Mesenchymal stem cell (in vitro differentiated cells and primary cell): ENCODE measurements at regions not wholly inside any gene's neighbourhood (a gene's known extent, or its start where the extent isn't known, plus 50 kb on each side); places are given as distances from the start of the nearest gene placed in this dataset.

Experiments
- DNase-seq: peaks from one replicate; pipeline ENCODE4 v3.0.0-alpha.2; 2013
- H2AFZ ChIP-seq: one replicate; pipeline ENCODE4 v1.6.1; 2013; ENCODE audit warnings: low read depth, mild to moderate bottlenecking, control low read depth, inconsistent platforms, low read length, moderate library complexity
- H2AK5ac ChIP-seq: 2 replicates; pipeline ENCODE4 v1.6.1; 2013; ENCODE audit warnings: low read length, moderate library complexity, mild to moderate bottlenecking, inconsistent platforms; ENCODE audit not compliant: severe bottlenecking
- H2BK120ac ChIP-seq: one replicate; pipeline ENCODE4 v1.6.1; 2013; ENCODE audit warnings: low read depth, mild to moderate bottlenecking, inconsistent platforms, low read length, moderate library complexity
- H2BK12ac ChIP-seq, 2 experiments: one replicate each; pipeline ENCODE4 v1.6.1; 2013; ENCODE audit warnings: inconsistent platforms in 2 of 2, low read length in 2 of 2, mild to moderate bottlenecking in 2 of 2, moderate library complexity in 2 of 2, control low read depth in 1 of 2
- H2BK15ac ChIP-seq: one replicate; pipeline ENCODE4 v1.6.1; 2013; ENCODE audit warnings: mild to moderate bottlenecking, low read depth, inconsistent platforms; ENCODE audit not compliant: poor library complexity, severe bottlenecking
- H2BK5ac ChIP-seq: 2 replicates; pipeline ENCODE4 v1.6.1; 2013; ENCODE audit warnings: low read depth, mild to moderate bottlenecking, low read length, control low read depth, inconsistent platforms; ENCODE audit not compliant: poor library complexity, severe bottlenecking
- H3K14ac ChIP-seq, 2 experiments: one replicate each; pipeline ENCODE4 v1.6.1; 2013; ENCODE audit warnings: inconsistent platforms in 2 of 2, low read length in 2 of 2, control low read depth in 1 of 2, mild to moderate bottlenecking in 1 of 2, moderate library complexity in 1 of 2
- H3K18ac ChIP-seq, 2 experiments: one replicate each; pipeline ENCODE4 v1.6.1; 2013; ENCODE audit warnings: inconsistent platforms in 2 of 2, low read length in 2 of 2, control low read depth in 1 of 2, low read depth in 1 of 2, mild to moderate bottlenecking in 1 of 2
- H3K23ac ChIP-seq, 2 experiments: one replicate each; pipeline ENCODE4 v1.6.1; 2013; ENCODE audit warnings: inconsistent platforms in 2 of 2, low read length in 2 of 2, mild to moderate bottlenecking in 2 of 2, moderate library complexity in 2 of 2, control low read depth in 1 of 2
- H3K27ac ChIP-seq: 2 replicates; pipeline ENCODE4 v1.5.1; 2013; ENCODE audit warnings: mild to moderate bottlenecking, moderate library complexity, low read length, control low read depth, inconsistent platforms; ENCODE audit not compliant: poor library complexity, severe bottlenecking
- H3K27me3 ChIP-seq, 2 experiments: 2 replicates each; pipeline versions ENCODE4 v1.6.1 to v1.7.0; 2013; ENCODE audit warnings: low read length in 2 of 2, mild to moderate bottlenecking in 2 of 2, moderate library complexity in 2 of 2, control low read depth in 1 of 2, inconsistent platforms in 1 of 2; ENCODE audit not compliant: control insufficient read depth in 1 of 2, insufficient read depth in 1 of 2
- H3K36me3 ChIP-seq, 2 experiments: 2 replicates each; pipeline versions ENCODE4 v1.6.1 to v1.7.0; 2013; ENCODE audit warnings: low read length in 2 of 2, control low read depth in 1 of 2, inconsistent platforms in 1 of 2, low read depth in 1 of 2, mild to moderate bottlenecking in 1 of 2; ENCODE audit not compliant: insufficient read depth in 2 of 2, control insufficient read depth in 1 of 2
- H3K4ac ChIP-seq, 2 experiments: one replicate each; pipeline ENCODE4 v1.6.1; 2013; ENCODE audit warnings: inconsistent platforms in 2 of 2, low read length in 2 of 2, mild to moderate bottlenecking in 2 of 2, moderate library complexity in 2 of 2, control low read depth in 1 of 2, low read depth in 1 of 2
- H3K4me1 ChIP-seq: 2 replicates; pipeline ENCODE4 v1.6.1; 2013; ENCODE audit warnings: low read depth, low read length, control low read depth; ENCODE audit not compliant: control insufficient read depth, insufficient read depth
- H3K4me2 ChIP-seq: 2 replicates; pipeline ENCODE4 v1.6.1; 2013; ENCODE audit warnings: low read length, mild to moderate bottlenecking, inconsistent platforms; ENCODE audit not compliant: poor library complexity, severe bottlenecking
- H3K4me3 ChIP-seq, 2 experiments: 2 replicates each; pipeline versions ENCODE4 v1.5.1 to v1.7.0; 2013; ENCODE audit warnings: low read length in 2 of 2, mild to moderate bottlenecking in 2 of 2, control low read depth in 1 of 2, low read depth in 1 of 2; ENCODE audit not compliant: insufficient read depth in 1 of 2
- H3K79me1 ChIP-seq: replicated peaks from 2 replicates; pipeline ENCODE4 v1.6.1; 2013; ENCODE audit warnings: mild to moderate bottlenecking, control low read depth, low read length, inconsistent platforms; ENCODE audit not compliant: poor library complexity, severe bottlenecking
- H3K9ac ChIP-seq: 2 replicates; pipeline ENCODE4 v1.7.0; 2013; ENCODE audit warnings: mild to moderate bottlenecking, low read length, moderate library complexity
- H3K9me3 ChIP-seq: 2 replicates; pipeline ENCODE4 v1.7.0; 2013; ENCODE audit warnings: mild to moderate bottlenecking, low read length; ENCODE audit not compliant: control insufficient read depth
- H4K8ac ChIP-seq: one replicate; pipeline ENCODE4 v1.6.1; 2013; ENCODE audit warnings: inconsistent platforms, mild to moderate bottlenecking, low read length, moderate library complexity
- H4K91ac ChIP-seq: one replicate; pipeline ENCODE4 v1.6.1; 2013; ENCODE audit warnings: mild to moderate bottlenecking, low read length, inconsistent platforms
- WGBS: methylation state at CpG from one replicate; pipeline ENCODE4 v1.1.7; 2013; ENCODE audit warnings: mixed read lengths; 5-methylcytosine and 5-hydroxymethylcytosine counted together

DNA sequence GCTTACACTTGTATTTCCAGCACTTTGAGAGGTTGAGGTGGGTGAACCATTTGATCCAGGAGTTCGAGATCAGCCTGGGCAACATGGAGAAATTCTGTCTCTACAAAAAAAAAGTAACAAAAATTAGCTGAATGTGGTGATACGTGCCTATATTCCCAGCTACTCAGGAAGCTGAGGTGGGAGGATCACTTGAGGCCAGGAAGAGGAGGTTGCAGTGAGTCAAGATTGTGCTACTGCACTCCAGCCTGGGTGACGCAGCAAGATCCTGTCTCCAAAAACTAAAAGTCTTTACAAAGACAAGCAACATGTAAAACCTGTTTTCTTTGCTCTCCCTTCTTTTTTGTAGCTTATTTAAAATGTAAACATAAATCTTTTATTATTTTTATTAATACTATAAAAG, 1156.1 kb downstream of the FAT4 start:
- 86% methylated on average over 1 of the region's 3 CpGs for WGBS
- H2BK5ac ChIP-seq, result no peak overlapping the region
- H2AFZ ChIP-seq, result no peak overlapping the region
- no peak overlapping the region for H3K27ac ChIP-seq
- no peaks in the 10 kb centered on the region for H3K4me1 ChIP-seq
- no peak overlapping the region for H3K4me2 ChIP-seq
- H3K18ac ChIP-seq, result peak overlapping the region in 1 of 2 experiments; percentile 33
- no peak overlapping the region for H2AK5ac ChIP-seq
- H4K8ac ChIP-seq, result no peak overlapping the region
- H3K9ac ChIP-seq, result no peak overlapping the region
- H3K27me3 ChIP-seq, result no peaks in the 10 kb centered on the region
- H3K79me1 ChIP-seq, result no peaks in the 10 kb centered on the region
- H3K4ac ChIP-seq, result no peak overlapping the region
- no peak overlapping the region for H3K23ac ChIP-seq
- H2BK120ac ChIP-seq, result no peak overlapping the region
- peak; percentile 28 for DNase-seq
- peaks cover 2% of the 10 kb centered on the region for H3K9me3 ChIP-seq
- no peak overlapping the region for H2BK15ac ChIP-seq
- H3K14ac ChIP-seq, result no peak overlapping the region
- H3K4me3 ChIP-seq, result no peak overlapping the region
- H2BK12ac ChIP-seq, result no peak overlapping the region
- H4K91ac ChIP-seq, result no peak overlapping the region
- no peaks in the 10 kb centered on the region for H3K36me3 ChIP-seq

GRCh38 chr4:126475730-126476129, 1157.0 kb upstream of the INTU start:
- H4K91ac ChIP-seq, result no peak overlapping the region
- H3K4me3 ChIP-seq, result no peak overlapping the region
- no peak for DNase-seq
- peaks cover 8% of the 10 kb centered on the region for H3K9me3 ChIP-seq
- no peak overlapping the region for H2BK120ac ChIP-seq
- H2AFZ ChIP-seq, result no peak overlapping the region
- H2BK5ac ChIP-seq, result no peak overlapping the region
- H3K36me3 ChIP-seq, result peaks cover 0 to 2% of the 10 kb centered on the region in 2 experiments
- H3K4me1 ChIP-seq, result no peaks in the 10 kb centered on the region
- H2BK12ac ChIP-seq, result no peak overlapping the region
- H3K9ac ChIP-seq, result no peak overlapping the region
- no peak overlapping the region for H2AK5ac ChIP-seq
- H3K14ac ChIP-seq, result no peak overlapping the region
- no peak overlapping the region for H3K4ac ChIP-seq
- no peaks in the 10 kb centered on the region for H3K27me3 ChIP-seq
- no peak overlapping the region for H3K18ac ChIP-seq
- H3K79me1 ChIP-seq, result no peaks in the 10 kb centered on the region
- no peak overlapping the region for H3K4me2 ChIP-seq
- WGBS, result 71% methylated on average over 1 of the region's 2 CpGs
- no peak overlapping the region for H3K27ac ChIP-seq
- H3K23ac ChIP-seq, result no peak overlapping the region
- H2BK15ac ChIP-seq, result no peak overlapping the region
- no peak overlapping the region for H4K8ac ChIP-seq

GRCh38 chr4:126479709-126480108, 1153.0 kb upstream of the INTU start:
- no peak overlapping the region for H4K91ac ChIP-seq
- no peak overlapping the region for H3K4me2 ChIP-seq
- H2BK12ac ChIP-seq, result no peak overlapping the region
- H3K14ac ChIP-seq, result no peak overlapping the region
- H4K8ac ChIP-seq, result no peak overlapping the region
- no peak overlapping the region for H3K4me3 ChIP-seq
- H2AK5ac ChIP-seq, result no peak overlapping the region
- H3K27ac ChIP-seq, result no peak overlapping the region
- H2AFZ ChIP-seq, result no peak overlapping the region
- no peak overlapping the region for H2BK5ac ChIP-seq
- peaks cover 0 to 2% of the 10 kb centered on the region in 2 experiments for H3K36me3 ChIP-seq
- peaks cover 8% of the 10 kb centered on the region for H3K9me3 ChIP-seq
- no peak overlapping the region for H2BK15ac ChIP-seq
- H3K18ac ChIP-seq, result no peak overlapping the region
- no peak overlapping the region for H3K4ac ChIP-seq
- no peak overlapping the region for H3K23ac ChIP-seq
- 93% methylated on average over 7 of the region's 7 CpGs for WGBS
- no peak overlapping the region for H3K9ac ChIP-seq
- peak overlapping the region; percentile 13 for H2BK120ac ChIP-seq
- no peaks in the 10 kb centered on the region for H3K27me3 ChIP-seq
- no peak for DNase-seq
- no peaks in the 10 kb centered on the region for H3K79me1 ChIP-seq
- H3K4me1 ChIP-seq, result no peaks in the 10 kb centered on the region

DNA sequence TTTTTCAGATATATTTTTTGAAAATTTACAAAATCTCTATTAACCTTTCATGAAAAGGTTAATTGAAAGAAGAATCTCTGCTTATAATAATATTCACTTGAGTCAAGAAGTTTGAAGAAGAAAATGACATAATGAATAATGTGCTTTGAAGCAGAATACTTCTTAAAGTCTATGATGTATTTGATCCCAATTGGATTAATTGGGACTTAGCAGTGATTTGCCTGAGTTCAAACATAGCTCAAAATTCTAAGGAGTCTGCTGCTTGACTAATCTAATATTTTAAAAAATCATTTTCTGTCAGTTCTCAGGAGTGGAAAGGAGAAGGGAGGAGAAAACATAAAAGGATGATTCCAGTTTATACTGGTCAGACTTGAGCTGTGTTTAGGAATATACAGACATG, 1150.4 kb upstream of the INTU start:
- H3K4ac ChIP-seq, result no peak overlapping the region
- no peaks in the 10 kb centered on the region for H3K79me1 ChIP-seq
- no peak overlapping the region for H2BK5ac ChIP-seq
- H4K8ac ChIP-seq, result no peak overlapping the region
- H3K36me3 ChIP-seq, result peaks cover 0 to 2% of the 10 kb centered on the region in 2 experiments
- H3K9ac ChIP-seq, result no peak overlapping the region
- H3K18ac ChIP-seq, result no peak overlapping the region
- H3K14ac ChIP-seq, result no peak overlapping the region
- no peak overlapping the region for H2AFZ ChIP-seq
- H3K9me3 ChIP-seq, result no peaks in the 10 kb centered on the region
- no peak overlapping the region for H2BK15ac ChIP-seq
- H2BK120ac ChIP-seq, result no peak overlapping the region
- no peak for DNase-seq
- H4K91ac ChIP-seq, result no peak overlapping the region
- H3K27me3 ChIP-seq, result no peaks in the 10 kb centered on the region
- H3K4me3 ChIP-seq, result no peak overlapping the region
- H3K27ac ChIP-seq, result no peak overlapping the region
- no peaks in the 10 kb centered on the region for H3K4me1 ChIP-seq
- H2AK5ac ChIP-seq, result no peak overlapping the region
- no peak overlapping the region for H2BK12ac ChIP-seq
- no peak overlapping the region for H3K4me2 ChIP-seq
- no peak overlapping the region for H3K23ac ChIP-seq
